ENCODE measurements at regions not wholly inside any gene's neighbourhood (a gene's known extent, or its start where the extent isn't known, plus 50 kb on each side); places are given as distances from the start of the nearest gene placed in this dataset.

DNA sequence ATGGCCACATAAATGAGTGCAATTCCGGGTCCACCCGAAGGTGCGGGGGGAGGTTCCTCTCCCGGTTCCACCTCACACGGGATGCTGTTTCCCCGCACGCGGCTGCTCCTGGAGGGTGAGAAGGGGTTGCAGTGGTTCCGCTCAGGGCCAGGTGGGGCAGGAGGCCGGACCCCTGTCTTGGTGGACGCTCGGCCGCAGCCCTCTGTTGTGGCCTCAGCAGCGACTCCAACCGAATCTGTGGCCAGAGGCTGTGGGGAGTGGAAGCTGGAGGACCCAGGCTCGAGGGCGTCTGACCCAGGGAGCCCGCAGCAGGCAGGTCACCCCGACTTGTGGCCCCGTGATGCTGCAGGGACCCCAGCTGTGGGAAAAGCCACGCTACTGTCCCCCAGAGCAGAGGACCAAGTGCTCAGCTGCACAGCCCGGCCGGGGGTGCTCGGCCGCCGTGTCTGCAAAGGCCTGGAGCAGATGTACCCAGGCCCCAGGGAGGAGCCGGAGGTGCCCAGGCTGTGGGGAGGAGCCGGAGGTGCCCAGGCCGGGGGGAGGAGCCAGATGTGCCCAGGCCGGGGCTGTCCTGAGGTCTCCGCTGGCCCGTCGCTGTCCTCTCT, 83.9 kb downstream of the RTP5 start:
- TF ChIP-seq POLR2AphosphoS5 (IDR thresholded peaks at IDR 0.05), result no peak
- TF ChIP-seq, protein P1, sequence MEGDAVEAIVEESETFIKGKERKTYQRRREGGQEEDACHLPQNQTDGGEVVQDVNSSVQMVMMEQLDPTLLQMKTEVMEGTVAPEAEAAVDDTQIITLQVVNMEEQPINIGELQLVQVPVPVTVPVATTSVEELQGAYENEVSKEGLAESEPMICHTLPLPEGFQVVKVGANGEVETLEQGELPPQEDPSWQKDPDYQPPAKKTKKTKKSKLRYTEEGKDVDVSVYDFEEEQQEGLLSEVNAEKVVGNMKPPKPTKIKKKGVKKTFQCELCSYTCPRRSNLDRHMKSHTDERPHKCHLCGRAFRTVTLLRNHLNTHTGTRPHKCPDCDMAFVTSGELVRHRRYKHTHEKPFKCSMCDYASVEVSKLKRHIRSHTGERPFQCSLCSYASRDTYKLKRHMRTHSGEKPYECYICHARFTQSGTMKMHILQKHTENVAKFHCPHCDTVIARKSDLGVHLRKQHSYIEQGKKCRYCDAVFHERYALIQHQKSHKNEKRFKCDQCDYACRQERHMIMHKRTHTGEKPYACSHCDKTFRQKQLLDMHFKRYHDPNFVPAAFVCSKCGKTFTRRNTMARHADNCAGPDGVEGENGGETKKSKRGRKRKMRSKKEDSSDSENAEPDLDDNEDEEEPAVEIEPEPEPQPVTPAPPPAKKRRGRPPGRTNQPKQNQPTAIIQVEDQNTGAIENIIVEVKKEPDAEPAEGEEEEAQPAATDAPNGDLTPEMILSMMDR (IDR thresholded peaks at IDR 0.05 in 8 of 11, conservative IDR thresholded peaks at IDR 0.05 in 3 of 11), result no peak
